Testis (tissue), 2 donors: ENCODE measurements at regions not wholly inside any gene's neighbourhood (a gene's known extent, or its start where the extent isn't known, plus 50 kb on each side); places are given as distances from the start of the nearest gene placed in this dataset.

Source experiments
- CTCF ChIP-seq, 3 experiments: fragments of 450-650 bp in 2 of 3; fragments of 200-600 bp in 1 of 3; sonication (generic) in 1 of 3; IDR thresholded peaks; one replicate each; pipeline ENCODE4 v1.5.1; 2016 to 2019; ENCODE audit warnings: antibody characterized with exemption in 3 of 3, mild to moderate bottlenecking in 2 of 3, moderate library complexity in 1 of 3
- POLR2A ChIP-seq: fragments of 450-650 bp; IDR thresholded peaks from one replicate; pipeline ENCODE4 v1.6.1; 2017; ENCODE audit warnings: antibody characterized with exemption, mild to moderate bottlenecking, moderate library complexity

GRCh38 chr2:15732341-15733077 is 140.8 kb downstream of the DDX1 start:
- TF ChIP-seq POLR2A (no peak), CTCF (IDR thresholded peaks at IDR 0.05) (no peak)
